Fibroblast of skin of scalp (primary cell): ENCODE measurements at regions not wholly inside any gene's neighbourhood (a gene's known extent, or its start where the extent isn't known, plus 50 kb on each side); places are given as distances from the start of the nearest gene placed in this dataset.
"Not testable (repeated sequence)": the region's sequence is repeated elsewhere in the genome, so short reads cannot be mapped to it uniquely, and the experiment has no call there.

Experiments
- DNase-seq: peaks from one replicate; pipeline ENCODE4 v3.0.0-alpha.2; 2013

- not testable (repeated sequence) for DNase-seq
Observed at GRCh38 chr2:113551637-113552318, 53.3 kb downstream of the FOXD4L1 start.

GRCh38 chr2:113559820-113560219 is 61.4 kb downstream of the FOXD4L1 start:
- not testable (repeated sequence) for DNase-seq

GRCh38 chr2:113562662-113563061 is 64.2 kb downstream of the FOXD4L1 start:
- not testable (repeated sequence) for DNase-seq

GRCh38 chr2:113566674-113567480 is 60.2 kb upstream of the RABL2A start:
- DNase-seq = not testable (repeated sequence)

DNA sequence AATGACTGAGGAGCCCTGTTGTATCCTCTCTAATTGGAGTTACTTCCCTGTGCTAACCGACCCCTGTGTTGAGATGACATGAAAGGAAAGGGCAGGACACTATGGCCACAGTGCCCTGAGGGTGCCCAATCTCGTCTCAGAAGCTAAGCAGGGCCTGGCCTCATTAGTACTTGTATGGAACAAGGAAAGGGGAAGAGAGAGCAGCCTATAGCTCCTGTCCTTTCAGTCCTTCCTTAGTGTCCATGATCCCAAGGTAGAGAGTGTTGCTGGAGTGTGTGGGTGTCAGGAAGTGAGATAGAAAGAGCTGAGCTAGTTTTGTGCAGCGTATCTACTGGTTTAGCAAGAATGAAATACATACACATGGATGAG is 59.6 kb upstream of the RABL2A start:
- DNase-seq = not testable (repeated sequence)

- not testable (repeated sequence) for DNase-seq
Observed at GRCh38 chr2:113568231-113568630, 58.8 kb upstream of the RABL2A start.

- peak; percentile 48 for DNase-seq
Observed at GRCh38 chr2:113570082-113570481, 57.0 kb upstream of the RABL2A start.

- DNase-seq = not testable (repeated sequence)
Observed at GRCh38 chr2:113570509-113571009, 56.5 kb upstream of the RABL2A start.

- DNase-seq = not testable (repeated sequence)
Observed at GRCh38 chr2:113571482-113572068, 55.5 kb upstream of the RABL2A start.

- not testable (repeated sequence) for DNase-seq
Observed at GRCh38 chr2:113575721-113576120, 51.3 kb upstream of the RABL2A start.

DNA sequence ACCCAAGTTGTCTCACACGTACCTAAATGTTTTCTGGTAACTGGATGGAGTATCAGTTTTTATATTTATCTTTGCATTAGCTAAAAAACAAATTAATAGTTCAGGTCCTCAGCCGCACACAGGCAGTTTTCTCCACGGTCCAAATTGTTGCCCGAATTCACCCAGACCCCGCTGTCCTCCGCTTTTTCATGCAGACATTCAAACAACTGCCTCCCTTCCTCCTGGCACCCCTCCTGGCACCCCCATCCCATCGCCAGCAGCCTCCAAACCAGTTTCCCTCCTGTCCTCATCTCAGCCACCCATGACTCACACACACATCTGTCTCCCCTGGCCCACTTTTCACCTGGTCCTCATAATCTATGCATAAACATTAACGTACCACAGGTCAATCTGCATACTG is 50.7 kb upstream of the RABL2A start:
- not testable (repeated sequence) for DNase-seq
